Ascending aorta (tissue), 2 donors: ENCODE measurements at regions not wholly inside any gene's neighbourhood (a gene's known extent, or its start where the extent isn't known, plus 50 kb on each side); places are given as distances from the start of the nearest gene placed in this dataset.

Experiments
- DNase-seq, 2 donors: peaks; one replicate each; pipeline ENCODE4 v3.0.0-alpha.2; 2019; ENCODE audit warnings: low spot score in 2 of 2
- H3K27ac ChIP-seq, 2 donors: fragments of 200-600 bp; sonication (generic); one replicate each; pipeline ENCODE4 v1.5.1; 2016 to 2017; ENCODE audit warnings: mild to moderate bottlenecking in 1 of 2
- H3K27me3 ChIP-seq: fragments of 200-600 bp; sonication (generic); one replicate; pipeline ENCODE4 v1.5.1; 2017
- H3K36me3 ChIP-seq, 2 donors: fragments of 200-600 bp; sonication (generic); one replicate each; pipeline ENCODE4 v1.5.1; 2016
- H3K4me1 ChIP-seq, 2 donors: fragments of 200-600 bp; sonication (generic); one replicate each; pipeline ENCODE4 v1.5.1; 2016 to 2017; ENCODE audit warnings: mild to moderate bottlenecking in 1 of 2
- H3K4me3 ChIP-seq, 2 donors: fragments of 200-600 bp; sonication (generic); one replicate each; pipeline ENCODE4 v1.5.1; 2016 to 2017; ENCODE audit warnings: mild to moderate bottlenecking in 1 of 2
- H3K9me3 ChIP-seq, 2 donors: fragments of 200-600 bp; sonication (generic); one replicate each; pipeline ENCODE4 v1.5.1; 2016
- intact Hi-C: fragments of 100-400 bp; cut with DNase I; formaldehyde crosslinking; loops from one replicate; pipeline ENCODE4 v1.15.1; 2023
- TF ChIP-seq, protein P1 (sequence below), 3 experiments: fragments of 200-600 bp in 2 of 3; fragments of 450-650 bp in 1 of 3; sonication (generic) in 2 of 3; IDR thresholded peaks; one replicate each; pipeline ENCODE4 v1.5.1; 2016 to 2019; ENCODE audit warnings: antibody characterized with exemption in 3 of 3, mild to moderate bottlenecking in 1 of 3, moderate library complexity in 1 of 3

DNA sequence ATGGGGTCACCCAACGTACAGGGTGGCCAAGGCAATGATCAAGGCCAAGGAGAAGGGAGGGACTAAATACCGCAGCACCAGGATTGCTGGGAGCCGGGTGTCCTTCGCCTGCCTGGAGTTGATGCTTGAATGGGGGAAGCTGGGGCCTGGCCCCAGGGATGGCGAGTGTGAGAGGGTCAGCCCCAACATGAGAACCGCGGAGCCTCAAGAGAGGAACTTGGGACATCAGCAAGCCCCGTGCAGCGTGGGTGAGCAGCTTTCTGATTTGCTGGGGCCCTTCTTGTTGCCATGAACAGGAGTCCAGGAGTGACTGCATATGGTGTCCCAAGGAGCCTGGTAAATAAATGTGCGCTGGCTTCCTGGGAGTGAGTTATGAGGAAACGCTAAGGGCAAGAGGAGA lies 72.8 kb upstream of the PITRM1 start:
- Histone ChIP-seq H3K36me3 (no peaks in the 10 kb centered on the region), H3K4me1 (peaks cover 0 to 14% of the 10 kb centered on the region in 2 donors), H3K9me3 (no peaks in the 10 kb centered on the region), H3K27me3 (no peaks in the 10 kb centered on the region), H3K4me3 (no peak overlapping the region), H3K27ac (no peak overlapping the region)
- intact Hi-C loops = loop anchor here (5.0 to 10.0 kb wide), 3 partner anchors 297 to 819 kb away; no protein-coding TSS in a partner anchor
- TF ChIP-seq, protein P1, sequence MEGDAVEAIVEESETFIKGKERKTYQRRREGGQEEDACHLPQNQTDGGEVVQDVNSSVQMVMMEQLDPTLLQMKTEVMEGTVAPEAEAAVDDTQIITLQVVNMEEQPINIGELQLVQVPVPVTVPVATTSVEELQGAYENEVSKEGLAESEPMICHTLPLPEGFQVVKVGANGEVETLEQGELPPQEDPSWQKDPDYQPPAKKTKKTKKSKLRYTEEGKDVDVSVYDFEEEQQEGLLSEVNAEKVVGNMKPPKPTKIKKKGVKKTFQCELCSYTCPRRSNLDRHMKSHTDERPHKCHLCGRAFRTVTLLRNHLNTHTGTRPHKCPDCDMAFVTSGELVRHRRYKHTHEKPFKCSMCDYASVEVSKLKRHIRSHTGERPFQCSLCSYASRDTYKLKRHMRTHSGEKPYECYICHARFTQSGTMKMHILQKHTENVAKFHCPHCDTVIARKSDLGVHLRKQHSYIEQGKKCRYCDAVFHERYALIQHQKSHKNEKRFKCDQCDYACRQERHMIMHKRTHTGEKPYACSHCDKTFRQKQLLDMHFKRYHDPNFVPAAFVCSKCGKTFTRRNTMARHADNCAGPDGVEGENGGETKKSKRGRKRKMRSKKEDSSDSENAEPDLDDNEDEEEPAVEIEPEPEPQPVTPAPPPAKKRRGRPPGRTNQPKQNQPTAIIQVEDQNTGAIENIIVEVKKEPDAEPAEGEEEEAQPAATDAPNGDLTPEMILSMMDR (IDR thresholded peaks at IDR 0.05) = no peak
- no peak for DNase-seq

DNA sequence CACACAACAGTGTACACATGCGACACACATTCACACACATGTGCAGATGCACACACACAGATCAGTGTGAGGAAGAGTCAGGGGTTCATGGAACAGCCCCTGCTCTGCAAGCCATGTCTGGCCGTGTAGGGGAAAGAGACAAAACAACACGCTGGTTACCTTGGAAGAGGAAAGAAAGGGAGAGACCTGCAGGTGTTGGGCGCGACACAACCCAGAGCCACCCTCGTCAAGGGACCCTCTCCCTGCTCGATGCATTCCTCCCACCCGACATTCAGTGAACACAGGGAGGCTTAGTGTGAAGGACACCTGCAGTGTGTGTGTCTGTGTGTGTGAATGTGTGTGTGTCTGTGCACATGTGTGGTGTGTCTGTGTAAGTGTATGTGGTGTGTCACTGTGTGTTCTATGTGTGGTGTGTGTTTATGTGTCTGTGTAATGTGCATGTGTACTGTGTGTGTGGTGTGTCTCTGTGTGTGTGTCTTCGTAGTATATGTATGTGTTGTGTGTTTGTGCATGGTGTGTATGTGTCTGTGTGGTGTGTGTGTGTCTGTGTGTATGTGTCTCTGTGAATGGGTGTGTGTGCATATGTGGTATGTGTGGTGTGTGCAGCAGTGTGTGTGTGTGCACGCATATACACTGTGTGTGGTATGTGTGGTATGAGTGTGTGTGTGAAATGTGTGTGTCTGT lies 69.5 kb upstream of the PITRM1 start:
- Histone ChIP-seq H3K4me1 (peaks cover 0 to 6% of the 10 kb centered on the region in 2 donors), H3K27ac (no peak overlapping the region), H3K27me3 (no peaks in the 10 kb centered on the region), H3K36me3 (no peaks in the 10 kb centered on the region), H3K4me3 (no peak overlapping the region), H3K9me3 (no peaks in the 10 kb centered on the region)
- TF ChIP-seq, protein P1 (IDR thresholded peaks at IDR 0.05) = no peak
- intact Hi-C loops = loop anchor here (10.0 kb wide), 1 partner anchor 823 kb away; no protein-coding TSS in a partner anchor
- no peak for DNase-seq

DNA sequence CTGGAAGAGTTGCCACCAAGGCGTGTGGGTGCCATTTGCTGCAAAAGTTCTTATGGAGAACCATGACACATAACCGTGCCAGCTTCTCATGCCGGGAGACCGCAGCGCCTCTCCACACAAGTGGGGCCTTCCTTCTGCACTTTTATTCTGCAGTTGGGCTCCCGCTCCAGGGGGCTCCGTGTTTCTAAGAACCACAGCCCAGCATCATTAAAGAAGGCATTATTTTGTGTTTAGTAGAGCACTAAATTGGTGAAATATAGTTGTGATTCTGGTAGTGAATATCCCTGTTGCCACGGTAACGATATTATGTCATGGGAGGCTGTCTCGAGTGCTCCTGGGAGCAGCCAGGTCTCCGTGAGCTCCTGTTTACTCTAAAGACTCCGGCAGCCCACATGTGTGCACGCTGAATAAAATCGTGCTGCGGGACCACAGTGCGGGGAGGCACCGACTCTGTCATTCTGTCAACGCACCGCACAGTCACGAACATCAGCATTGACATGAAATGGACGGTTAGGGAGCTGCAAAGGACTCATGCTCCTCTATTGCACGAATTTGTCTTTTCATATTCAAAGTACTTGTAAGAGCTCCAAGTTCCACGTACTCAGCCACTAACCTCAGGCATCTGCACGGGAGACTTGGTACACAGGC lies 68.8 kb upstream of the PITRM1 start:
- DNase-seq = no peak
- H3K4me3 ChIP-seq = no peak overlapping the region
- intact Hi-C loops = loop anchor here (10.0 kb wide), 1 partner anchor 823 kb away; no protein-coding TSS in a partner anchor

DNA sequence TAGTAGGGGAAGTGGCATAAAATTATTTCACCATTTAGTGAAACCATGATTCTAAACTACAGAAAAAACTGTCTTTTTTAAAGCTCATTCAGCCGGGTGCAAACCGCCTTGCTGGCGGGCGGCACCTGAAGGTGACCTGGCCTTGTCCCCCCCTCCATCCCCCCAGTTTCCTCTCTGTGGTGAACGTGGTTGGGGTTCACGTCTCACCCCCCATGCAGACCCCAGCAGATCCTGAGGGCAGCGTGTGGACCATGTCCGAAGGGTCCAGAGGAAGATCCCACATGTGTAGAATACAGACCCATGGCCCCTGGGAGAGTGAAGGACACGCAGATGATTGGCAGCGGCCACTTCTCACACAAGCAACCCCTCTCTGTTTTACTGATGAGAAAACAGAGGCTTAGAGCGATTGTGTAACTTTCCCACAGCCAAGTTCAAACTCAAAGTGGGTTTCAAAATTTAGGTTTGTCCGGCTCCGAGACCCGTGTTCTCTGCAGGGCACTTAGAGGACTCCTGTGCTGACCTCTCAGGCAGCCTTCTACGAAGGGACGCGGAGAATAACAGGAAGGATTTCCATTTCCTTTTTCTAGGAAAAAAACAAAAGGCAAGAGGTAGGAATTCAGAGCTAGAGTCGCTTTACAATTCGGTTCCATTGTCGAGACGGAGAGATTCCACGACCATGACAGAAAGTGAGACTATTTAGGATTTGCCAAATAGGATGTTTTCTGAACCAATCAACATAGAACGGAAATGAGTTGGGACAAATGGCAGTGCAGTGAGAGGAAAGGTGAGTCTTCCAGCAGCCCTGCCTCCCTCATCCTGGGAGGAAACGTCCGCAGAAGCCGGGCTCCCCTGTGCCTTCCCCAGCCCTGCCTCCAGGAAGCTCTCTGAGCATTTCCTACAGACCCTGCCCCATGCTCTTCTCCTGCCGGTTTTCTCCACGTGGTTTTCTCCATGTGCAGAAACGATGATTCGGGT lies 67.6 kb upstream of the PITRM1 start:
- H3K36me3 ChIP-seq = no peaks in the 10 kb centered on the region
- no peaks in the 10 kb centered on the region for H3K27me3 ChIP-seq
- TF ChIP-seq, protein P1 (IDR thresholded peaks at IDR 0.05) = no peak
- peak overlapping the region in 1 of 2 donors; percentile 54 for H3K27ac ChIP-seq
- H3K9me3 ChIP-seq = no peaks in the 10 kb centered on the region
- intact Hi-C loops = loop anchor here (5.0 to 10.0 kb wide), 5 partner anchors 212 to 1105 kb away; no protein-coding TSS in a partner anchor
- H3K4me3 ChIP-seq = no peak overlapping the region
- H3K4me1 ChIP-seq = peaks cover 0 to 6% of the 10 kb centered on the region in 2 donors
- DNase-seq = no peak

More for the DNA sequence above, 68.8 kb upstream of the PITRM1 start:
- TF ChIP-seq, protein P1 (IDR thresholded peaks at IDR 0.05) = no peak
- Histone ChIP-seq H3K27ac (no peak overlapping the region), H3K27me3 (no peaks in the 10 kb centered on the region), H3K9me3 (no peaks in the 10 kb centered on the region), H3K36me3 (no peaks in the 10 kb centered on the region), H3K4me1 (peaks cover 0 to 6% of the 10 kb centered on the region in 2 donors)
